ENCODE measurements at regions not wholly inside any gene's neighbourhood (a gene's known extent, or its start where the extent isn't known, plus 50 kb on each side); places are given as distances from the start of the nearest gene placed in this dataset.

GRCh38 chr6:135121434-135121833 is 59.7 kb upstream of the MYB start:
- Histone ChIP-seq H3K9ac (no peak overlapping the region), H3K4me3 (IDR thresholded peaks at IDR 0.05; ENCODE audit: insufficient read depth, low read depth, low read length) (no peak overlapping the region), H3K4me2 (no peak overlapping the region), H3K4me1 (ENCODE audit: low read depth, poor library complexity, severe bottlenecking) (peaks cover 23% of the 10 kb centered on the region), H3K27me3 (ENCODE audit: insufficient read depth, low read depth) (no peaks in the 10 kb centered on the region), H3K36me3 (ENCODE audit: insufficient read depth) (no peaks in the 10 kb centered on the region), H3K79me2 (ENCODE audit: insufficient read depth, low read depth) (no peaks in the 10 kb centered on the region), H2AFZ (ENCODE audit: low read depth) (no peak overlapping the region), H3K27ac (no peak overlapping the region), H4K20me1 (ENCODE audit: insufficient read depth) (no peaks in the 10 kb centered on the region)
- TF ChIP-seq CTCF (conservative IDR thresholded peaks at IDR 0.05; ENCODE audit: low read depth, low read length): no peak

- Histone ChIP-seq H4K20me1 (ENCODE audit: insufficient read depth) (no peaks in the 10 kb centered on the region), H3K36me3 (ENCODE audit: insufficient read depth) (no peaks in the 10 kb centered on the region), H3K4me3 (IDR thresholded peaks at IDR 0.05; ENCODE audit: insufficient read depth, low read depth, low read length) (no peak overlapping the region), H3K27ac (no peak overlapping the region), H3K9ac (no peak overlapping the region), H3K27me3 (ENCODE audit: insufficient read depth, low read depth) (no peaks in the 10 kb centered on the region), H3K4me1 (ENCODE audit: low read depth, poor library complexity, severe bottlenecking) (peaks cover 23% of the 10 kb centered on the region), H3K79me2 (ENCODE audit: insufficient read depth, low read depth) (no peaks in the 10 kb centered on the region), H3K4me2 (no peak overlapping the region), H2AFZ (ENCODE audit: low read depth) (no peak overlapping the region)
- TF ChIP-seq CTCF (conservative IDR thresholded peaks at IDR 0.05; ENCODE audit: low read depth, low read length): no peak
These were observed 62.9 kb upstream of the MYB start for GRCh38 chr6:135118134-135118730.

- H2AFZ ChIP-seq (ENCODE audit: low read depth): peak overlapping the region; percentile 4; the same call in 1 of the 2 replicates
- no peak overlapping the region for H3K4me3 ChIP-seq (IDR thresholded peaks at IDR 0.05; ENCODE audit: insufficient read depth, low read depth, low read length)
- peak overlapping the region; percentile 9; the same call in 1 of the 2 replicates for H3K27ac ChIP-seq
- no peaks in the 10 kb centered on the region for H3K79me2 ChIP-seq (ENCODE audit: insufficient read depth, low read depth)
- no peak overlapping the region for H3K9ac ChIP-seq
- H3K4me1 ChIP-seq (ENCODE audit: low read depth, poor library complexity, severe bottlenecking): peaks cover 23% of the 10 kb centered on the region
- H3K4me2 ChIP-seq: peak overlapping the region; percentile 45
- no peaks in the 10 kb centered on the region for H4K20me1 ChIP-seq (ENCODE audit: insufficient read depth)
- H3K27me3 ChIP-seq (ENCODE audit: insufficient read depth, low read depth): no peaks in the 10 kb centered on the region
- TF ChIP-seq CTCF (conservative IDR thresholded peaks at IDR 0.05; ENCODE audit: low read depth, low read length): no peak
- H3K36me3 ChIP-seq (ENCODE audit: insufficient read depth): no peaks in the 10 kb centered on the region
These were observed 62.9 kb upstream of the HBS1L start for GRCh38 chr6:135117413-135117968.

GRCh38 chr6:135116571-135116970 is 61.9 kb upstream of the HBS1L start:
- H3K4me3 ChIP-seq (IDR thresholded peaks at IDR 0.05; ENCODE audit: insufficient read depth, low read depth, low read length): no peak overlapping the region
- no peaks in the 10 kb centered on the region for H3K36me3 ChIP-seq (ENCODE audit: insufficient read depth)
- no peak overlapping the region for H3K9ac ChIP-seq
- H3K27me3 ChIP-seq (ENCODE audit: insufficient read depth, low read depth): no peaks in the 10 kb centered on the region
- H2AFZ ChIP-seq (ENCODE audit: low read depth): no peak overlapping the region
- H3K4me2 ChIP-seq: peak overlapping the region; percentile 45; the same call in 1 of the 2 replicates
- no peak overlapping the region for H3K27ac ChIP-seq
- peaks cover 23% of the 10 kb centered on the region for H3K4me1 ChIP-seq (ENCODE audit: low read depth, poor library complexity, severe bottlenecking)
- no peaks in the 10 kb centered on the region for H4K20me1 ChIP-seq (ENCODE audit: insufficient read depth)
- TF ChIP-seq CTCF (conservative IDR thresholded peaks at IDR 0.05; ENCODE audit: low read depth, low read length): no peak
- no peaks in the 10 kb centered on the region for H3K79me2 ChIP-seq (ENCODE audit: insufficient read depth, low read depth)
